GM12874 (cell line): ENCODE measurements at regions not wholly inside any gene's neighbourhood (a gene's known extent, or its start where the extent isn't known, plus 50 kb on each side); places are given as distances from the start of the nearest gene placed in this dataset.

ENCODE experiments used
- CTCF ChIP-seq: IDR thresholded peaks from 2 replicates; pipeline ENCODE4 v1.5.1; 2011; ENCODE audit warnings: low read depth, mild to moderate bottlenecking, control low read depth, low read length, moderate library complexity; ENCODE audit not compliant: insufficient read depth

GRCh38 chr20:16966276-16966880 is 218.2 kb downstream of the OTOR start:
- no peak for TF ChIP-seq CTCF

- TF ChIP-seq CTCF: no peak
These were observed 219.9 kb downstream of the OTOR start for GRCh38 chr20:16968099-16968498.

DNA sequence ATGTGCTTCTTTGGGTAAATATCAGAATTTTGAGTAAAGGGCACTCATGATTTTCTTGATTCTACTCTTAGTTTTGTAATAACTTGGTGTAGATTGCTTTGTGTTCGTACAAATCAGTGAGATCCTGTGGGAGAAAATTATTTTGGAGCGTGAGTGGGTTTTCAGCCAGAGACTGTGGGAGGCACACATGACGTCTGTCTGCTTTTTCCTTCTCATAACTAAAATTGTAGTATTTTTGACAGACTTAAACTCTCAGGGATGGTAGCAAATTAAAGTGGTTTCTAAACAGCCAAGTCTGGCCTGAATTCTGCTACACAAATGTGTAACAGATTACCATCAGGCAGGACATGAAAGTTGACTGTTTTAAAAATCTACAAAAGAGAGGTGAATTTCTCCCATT is 222.6 kb downstream of the OTOR start:
- no peak for TF ChIP-seq CTCF

GRCh38 chr20:16974080-16974854 is 226.1 kb downstream of the OTOR start:
- no peak for TF ChIP-seq CTCF

- TF ChIP-seq CTCF: no peak
These were observed 226.7 kb downstream of the OTOR start for GRCh38 chr20:16974855-16975162.

DNA sequence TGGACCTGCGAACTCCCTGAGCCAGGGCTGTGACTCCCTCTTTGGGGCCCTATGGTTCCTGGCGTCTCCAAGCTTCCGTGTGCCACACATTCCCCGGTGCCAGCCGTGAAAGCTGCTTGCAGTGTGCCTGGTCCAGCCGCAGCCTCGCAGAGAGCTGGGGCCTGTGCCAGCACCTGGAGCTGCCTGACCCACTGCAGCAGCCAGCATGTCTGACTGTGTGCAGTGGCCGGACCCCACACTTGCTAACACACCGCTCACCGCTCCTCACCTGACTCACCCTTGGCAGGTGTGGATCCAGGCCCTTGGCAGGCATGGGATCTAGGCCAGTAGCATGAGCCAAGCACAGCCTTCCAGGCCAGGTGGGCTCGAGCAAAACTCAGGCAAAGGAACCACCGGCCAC is 227.5 kb downstream of the OTOR start:
- no peak for TF ChIP-seq CTCF

DNA sequence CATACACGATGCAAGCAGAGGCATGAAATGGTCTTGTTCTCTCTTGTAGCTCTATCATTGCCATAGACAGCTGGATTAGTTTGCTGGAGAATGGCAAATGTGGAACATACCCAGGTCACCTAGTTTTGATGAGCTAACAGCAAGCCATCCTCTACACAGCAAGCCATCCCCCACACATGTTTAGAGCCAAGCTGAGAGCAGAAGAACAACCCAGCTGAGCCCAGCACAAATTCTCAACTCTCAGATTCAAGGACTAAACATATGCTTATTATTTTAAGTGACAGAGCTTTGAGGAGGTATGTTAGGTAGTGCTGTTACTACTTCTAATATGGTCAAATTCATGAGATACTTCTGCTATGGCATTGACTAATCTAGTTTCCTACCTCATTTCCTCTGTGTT is 230.3 kb downstream of the OTOR start:
- no peak for TF ChIP-seq CTCF
